ENCODE measurements at regions not wholly inside any gene's neighbourhood (a gene's known extent, or its start where the extent isn't known, plus 50 kb on each side); places are given as distances from the start of the nearest gene placed in this dataset.

GRCh38 chr18:34626404-34627136, 83.5 kb upstream of the DTNA start:
- Mint-ChIP-seq H3K36me3 (ENCODE audit: insufficient read depth, unreplicated experiment) (no peaks in the 10 kb centered on the region), H3K4me3 (ENCODE audit: unreplicated experiment) (no peak overlapping the region), H3K27me3 (ENCODE audit: insufficient read depth, unreplicated experiment) (peaks cover 11% of the 10 kb centered on the region), H3K27ac (ENCODE audit: low read depth, unreplicated experiment) (no peak overlapping the region), H3K4me1 (ENCODE audit: insufficient read depth, unreplicated experiment) (no peaks in the 10 kb centered on the region), H3K9me3 (ENCODE audit: unreplicated experiment) (no peaks in the 10 kb centered on the region)
- no peak for DNase-seq (ENCODE audit: unreplicated experiment)
- POLR2A ChIA-PET: no interaction called here
- intact Hi-C loops (cut with micrococcal nuclease): no loop called here
- CTCF ChIA-PET: no interaction called here
- no peak for TF ChIP-seq CTCF (IDR thresholded peaks at IDR 0.05; ENCODE audit: unreplicated experiment)
- BruUV-seq (replicated peaks): no TSS peak

DNA sequence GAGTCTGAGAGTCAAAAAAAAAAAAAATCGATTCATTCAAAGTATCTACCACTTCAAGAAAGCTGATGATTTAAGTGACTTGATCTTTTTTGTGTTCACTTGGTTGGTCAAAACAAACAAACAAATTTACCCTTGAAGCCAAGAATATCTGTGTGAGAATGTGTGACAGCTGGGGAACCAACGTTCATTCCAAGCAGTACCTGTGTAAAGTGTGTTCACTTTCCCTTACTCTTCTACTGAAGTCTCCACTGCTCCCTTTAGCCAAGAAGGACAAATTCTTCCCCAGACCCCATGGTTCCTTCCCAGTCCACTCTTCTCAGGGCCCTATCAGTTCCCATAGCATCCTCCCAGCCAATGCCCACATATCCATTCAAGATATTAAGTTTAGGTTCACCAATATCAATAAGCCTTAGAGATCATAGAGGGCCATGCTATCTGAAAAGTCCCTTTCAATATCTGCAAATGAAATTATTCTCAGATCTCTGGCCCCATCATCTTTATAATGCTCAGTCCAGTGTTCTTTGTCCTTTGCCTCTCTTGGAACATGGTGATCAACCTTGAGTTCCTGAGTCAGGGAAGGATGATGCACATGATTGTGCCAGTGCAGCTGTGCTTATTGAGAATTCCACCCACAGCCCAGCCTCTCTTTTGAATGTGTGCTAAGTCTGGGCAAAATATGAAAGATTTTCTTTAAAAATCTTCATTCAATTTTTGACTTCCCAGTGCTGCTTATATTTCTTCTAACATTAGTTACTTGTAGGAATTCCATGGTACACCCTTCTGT, 82.8 kb upstream of the DTNA start:
- Mint-ChIP-seq H3K27me3 (ENCODE audit: insufficient read depth, unreplicated experiment) (peaks cover 11% of the 10 kb centered on the region), H3K36me3 (ENCODE audit: insufficient read depth, unreplicated experiment) (no peaks in the 10 kb centered on the region), H3K4me3 (ENCODE audit: unreplicated experiment) (no peak overlapping the region), H3K9me3 (ENCODE audit: unreplicated experiment) (no peaks in the 10 kb centered on the region), H3K27ac (ENCODE audit: low read depth, unreplicated experiment) (no peak overlapping the region), H3K4me1 (ENCODE audit: insufficient read depth, unreplicated experiment) (no peaks in the 10 kb centered on the region)
- ChIA-PET CTCF (no interaction called here), POLR2A (no interaction called here)
- intact Hi-C loops (cut with micrococcal nuclease): no loop called here
- DNase-seq (ENCODE audit: unreplicated experiment): no peak
- TF ChIP-seq CTCF (IDR thresholded peaks at IDR 0.05; ENCODE audit: unreplicated experiment): no peak
- BruUV-seq (replicated peaks): no TSS peak

DNA sequence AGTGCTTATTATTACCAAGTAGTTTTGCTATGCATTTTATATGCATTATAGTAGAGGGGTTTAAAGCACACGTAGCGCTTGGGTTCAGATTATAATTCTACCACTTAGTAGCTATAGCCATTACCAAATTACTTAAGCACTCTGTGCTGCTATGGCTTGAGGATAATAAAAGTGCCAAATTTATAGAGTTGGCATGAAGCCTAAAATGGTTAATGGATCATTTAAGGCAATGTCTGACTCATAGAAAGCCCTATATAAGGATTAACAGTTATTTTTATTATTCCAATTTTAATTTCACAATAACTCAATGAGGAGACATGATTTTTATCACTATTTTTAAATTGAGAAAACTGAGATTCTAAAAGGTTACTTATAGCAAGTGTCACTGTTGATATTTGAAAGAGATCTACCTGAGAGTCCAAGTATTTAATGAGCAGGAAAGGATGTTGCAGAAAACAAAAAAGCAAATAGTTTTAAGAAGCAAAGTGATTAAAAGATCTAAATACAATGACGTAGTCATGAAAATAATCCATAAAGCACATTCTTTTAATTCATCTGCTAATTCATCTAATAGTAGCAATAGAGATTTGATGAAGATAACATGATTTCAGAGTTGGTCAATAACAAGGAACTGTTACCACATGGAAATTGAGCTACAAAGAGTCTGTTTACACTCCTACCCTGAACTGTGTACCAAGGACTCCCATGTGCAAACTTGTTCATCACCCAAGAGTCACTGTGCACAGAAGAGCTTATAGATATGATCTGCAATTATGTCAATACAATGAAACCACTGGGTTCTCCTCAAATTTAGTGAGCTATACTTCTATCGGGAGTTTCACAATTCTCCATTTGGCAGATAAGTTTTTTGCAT, 78.8 kb upstream of the DTNA start:
- TF ChIP-seq CTCF (IDR thresholded peaks at IDR 0.05; ENCODE audit: unreplicated experiment): no peak
- DNase-seq (ENCODE audit: unreplicated experiment): no peak
- no peaks in the 10 kb centered on the region for H3K4me1 Mint-ChIP-seq (ENCODE audit: insufficient read depth, unreplicated experiment)
- intact Hi-C loops (cut with micrococcal nuclease): loop anchor here (5.0 kb wide), 1 partner anchor 39 kb away; no protein-coding TSS in a partner anchor
- H3K36me3 Mint-ChIP-seq (ENCODE audit: insufficient read depth, unreplicated experiment): no peaks in the 10 kb centered on the region
- no TSS peak for BruUV-seq (replicated peaks)
- peaks cover 11% of the 10 kb centered on the region for H3K27me3 Mint-ChIP-seq (ENCODE audit: insufficient read depth, unreplicated experiment)
- no peaks in the 10 kb centered on the region for H3K9me3 Mint-ChIP-seq (ENCODE audit: unreplicated experiment)
- ChIA-PET CTCF (interaction anchor here (0.8 to 1.3 kb wide), 4 partner anchors 30 to 43 kb away, joined by 3 to 8 read pairs (median 5); no protein-coding TSS in a partner anchor), POLR2A (interaction anchor here (0.7 kb wide), 1 partner anchor 76 kb away, joined by 3 read pairs; no protein-coding TSS in a partner anchor)
- H3K4me3 Mint-ChIP-seq (ENCODE audit: unreplicated experiment): no peak overlapping the region
- H3K27ac Mint-ChIP-seq (ENCODE audit: low read depth, unreplicated experiment): no peak overlapping the region
